H7 (cell line): ENCODE measurements at regions not wholly inside any gene's neighbourhood (a gene's known extent, or its start where the extent isn't known, plus 50 kb on each side); places are given as distances from the start of the nearest gene placed in this dataset.

Experiments used
- DNase-seq: peaks from one replicate; pipeline ENCODE4 v3.0.0; 2012
- H3K27me3 ChIP-seq: 2 replicates; pipeline ENCODE4 v1.6.0; 2011; ENCODE audit warnings: mild to moderate bottlenecking, low read length; ENCODE audit not compliant: control insufficient read depth, insufficient read depth
- H3K36me3 ChIP-seq: replicated peaks from 2 replicates; pipeline ENCODE4 v1.5.1; 2011; ENCODE audit warnings: low read length; ENCODE audit not compliant: control insufficient read depth, insufficient read depth
- H3K4me3 ChIP-seq: 2 replicates; pipeline ENCODE4 v1.5.1; 2011; ENCODE audit warnings: low read depth, mild to moderate bottlenecking, control low read depth, low read length, moderate library complexity; ENCODE audit not compliant: insufficient read depth

GRCh38 chr9:106056328-106056727, 362.0 kb downstream of the TMEM38B start:
- Histone ChIP-seq H3K4me3 (no peak overlapping the region), H3K27me3 (no peaks in the 10 kb centered on the region), H3K36me3 (no peaks in the 10 kb centered on the region)
- no peak for DNase-seq

- no peaks in the 10 kb centered on the region for H3K36me3 ChIP-seq
- H3K27me3 ChIP-seq: no peaks in the 10 kb centered on the region
- no peak for DNase-seq
- H3K4me3 ChIP-seq: no peak overlapping the region
Measured at GRCh38 chr9:106058460-106058859, 364.1 kb downstream of the TMEM38B start.

- peak; percentile 10 for DNase-seq
- Histone ChIP-seq H3K36me3 (no peaks in the 10 kb centered on the region), H3K27me3 (no peaks in the 10 kb centered on the region), H3K4me3 (no peak overlapping the region)
Measured at GRCh38 chr9:106059886-106060285, 365.5 kb downstream of the TMEM38B start.

- no peaks in the 10 kb centered on the region for H3K27me3 ChIP-seq
- no peak for DNase-seq
- no peak overlapping the region for H3K4me3 ChIP-seq
- no peaks in the 10 kb centered on the region for H3K36me3 ChIP-seq
Measured at GRCh38 chr9:106060885-106061284, 366.5 kb downstream of the TMEM38B start.

- DNase-seq: no peak
- no peaks in the 10 kb centered on the region for H3K27me3 ChIP-seq
- H3K4me3 ChIP-seq: no peak overlapping the region
- H3K36me3 ChIP-seq: no peaks in the 10 kb centered on the region
Measured at GRCh38 chr9:106062250-106062649, 367.9 kb downstream of the TMEM38B start.

GRCh38 chr9:106065136-106065535, 370.8 kb downstream of the TMEM38B start:
- Histone ChIP-seq H3K27me3 (no peaks in the 10 kb centered on the region), H3K36me3 (no peaks in the 10 kb centered on the region), H3K4me3 (no peak overlapping the region)
- DNase-seq: no peak

DNA sequence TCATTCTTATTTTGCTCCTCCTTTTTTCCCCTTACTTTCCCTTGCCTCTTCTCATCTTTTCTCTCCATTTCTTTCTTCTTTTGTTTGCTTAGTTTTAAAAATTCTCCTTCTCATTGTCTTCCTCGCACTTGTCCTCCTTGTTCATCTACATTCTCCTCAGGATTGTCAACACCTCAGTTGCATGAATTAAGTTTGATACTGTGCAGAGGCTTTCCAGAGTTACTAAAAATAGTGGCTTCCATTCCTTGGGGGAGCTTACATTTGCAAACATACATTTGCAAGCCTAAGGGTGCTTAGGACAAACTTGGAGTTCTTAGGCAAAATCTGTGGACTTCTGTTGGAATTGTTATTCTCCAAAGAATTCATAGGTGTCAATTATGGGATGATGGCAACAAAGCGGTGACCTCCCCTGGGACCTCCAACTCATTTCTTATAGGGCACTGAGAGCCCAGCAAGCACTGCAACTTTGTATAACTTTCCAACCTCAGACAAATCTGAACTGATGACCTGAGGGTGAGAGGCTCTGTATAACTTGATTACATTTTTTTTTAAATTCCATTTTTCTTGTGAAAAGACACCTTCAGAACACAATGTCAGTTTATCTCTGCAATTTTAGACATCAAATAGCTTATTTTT, 371.4 kb downstream of the TMEM38B start:
- H3K4me3 ChIP-seq: no peak overlapping the region
- no peaks in the 10 kb centered on the region for H3K27me3 ChIP-seq
- H3K36me3 ChIP-seq: no peaks in the 10 kb centered on the region
- no peak for DNase-seq

DNA sequence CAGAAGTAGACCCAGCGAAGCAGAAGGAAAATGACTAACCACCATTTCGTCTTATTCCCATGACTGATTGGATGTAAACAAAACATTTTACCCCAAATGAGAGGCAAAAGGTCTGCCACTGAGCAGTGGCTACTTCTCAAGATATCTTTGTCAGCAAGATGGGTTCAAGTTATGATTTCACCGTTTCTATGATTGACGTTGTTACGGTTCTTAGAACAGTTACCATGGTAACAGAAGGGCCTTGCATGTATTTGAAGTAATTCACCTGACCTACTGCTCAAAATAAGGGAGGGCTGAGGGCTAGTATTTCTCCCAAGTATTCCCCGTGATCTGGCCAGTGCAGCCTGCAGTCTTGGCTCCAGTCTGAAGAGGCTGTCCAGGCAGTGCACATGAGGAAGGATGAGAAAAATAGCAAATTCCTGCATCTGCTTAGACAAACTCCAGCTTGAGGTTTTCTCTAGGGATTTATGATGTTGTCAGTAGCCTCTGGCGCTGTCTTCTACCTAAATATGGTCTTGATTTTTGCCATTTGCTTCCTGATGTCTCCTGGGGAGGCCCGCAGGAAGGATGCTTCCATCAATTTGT, 372.7 kb downstream of the TMEM38B start:
- no peaks in the 10 kb centered on the region for H3K36me3 ChIP-seq
- no peak for DNase-seq
- no peak overlapping the region for H3K4me3 ChIP-seq
- no peaks in the 10 kb centered on the region for H3K27me3 ChIP-seq

DNA sequence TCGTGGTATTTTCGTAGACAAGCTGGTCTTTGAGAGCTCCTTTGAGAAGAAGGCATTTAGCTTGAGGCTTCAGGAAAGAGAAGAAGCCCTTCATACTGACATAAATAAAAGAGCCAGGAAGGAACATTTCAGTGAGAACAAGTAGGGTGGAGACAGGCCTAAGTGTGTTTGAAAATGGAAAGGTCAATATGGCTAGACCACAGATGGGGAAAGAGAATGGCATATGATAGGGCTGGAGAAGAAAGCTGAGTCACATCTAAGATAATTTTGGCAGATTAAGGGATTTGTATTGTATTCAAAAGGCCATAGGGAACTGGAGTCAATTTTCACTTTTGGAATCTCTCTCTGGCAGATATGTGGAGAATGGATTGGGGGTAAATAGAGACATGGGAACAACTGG, 374.9 kb downstream of the TMEM38B start:
- no peaks in the 10 kb centered on the region for H3K27me3 ChIP-seq
- H3K4me3 ChIP-seq: no peak overlapping the region

DNA sequence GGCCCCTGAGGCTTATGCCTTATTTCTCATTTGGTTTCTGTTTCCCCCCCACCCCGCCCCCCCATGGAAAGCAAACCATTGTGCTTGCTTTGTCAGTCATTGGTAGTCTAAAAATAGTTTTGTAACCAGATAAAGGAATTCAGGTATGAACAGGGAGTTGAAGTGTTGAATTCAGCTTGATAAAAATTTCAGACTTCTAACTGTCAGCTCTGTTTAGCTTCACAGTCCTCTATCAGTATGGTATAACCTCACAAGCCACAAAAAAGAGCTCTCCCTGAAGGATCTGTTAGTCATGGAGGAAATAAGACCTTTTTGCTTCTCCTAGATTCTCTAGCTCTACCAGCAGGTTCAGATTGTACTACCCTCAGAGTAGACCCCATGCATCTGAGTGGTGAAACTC, 378.1 kb downstream of the TMEM38B start:
- Histone ChIP-seq H3K36me3 (no peaks in the 10 kb centered on the region), H3K27me3 (no peaks in the 10 kb centered on the region), H3K4me3 (no peak overlapping the region)
- no peak for DNase-seq

More for the DNA sequence above, 374.9 kb downstream of the TMEM38B start:
- no peaks in the 10 kb centered on the region for H3K36me3 ChIP-seq
- DNase-seq: no peak

- Histone ChIP-seq H3K36me3 (no peaks in the 10 kb centered on the region), H3K4me3 (no peak overlapping the region), H3K27me3 (no peaks in the 10 kb centered on the region)
- no peak for DNase-seq
Measured at GRCh38 chr9:106074006-106074405, 379.7 kb downstream of the TMEM38B start.

DNA sequence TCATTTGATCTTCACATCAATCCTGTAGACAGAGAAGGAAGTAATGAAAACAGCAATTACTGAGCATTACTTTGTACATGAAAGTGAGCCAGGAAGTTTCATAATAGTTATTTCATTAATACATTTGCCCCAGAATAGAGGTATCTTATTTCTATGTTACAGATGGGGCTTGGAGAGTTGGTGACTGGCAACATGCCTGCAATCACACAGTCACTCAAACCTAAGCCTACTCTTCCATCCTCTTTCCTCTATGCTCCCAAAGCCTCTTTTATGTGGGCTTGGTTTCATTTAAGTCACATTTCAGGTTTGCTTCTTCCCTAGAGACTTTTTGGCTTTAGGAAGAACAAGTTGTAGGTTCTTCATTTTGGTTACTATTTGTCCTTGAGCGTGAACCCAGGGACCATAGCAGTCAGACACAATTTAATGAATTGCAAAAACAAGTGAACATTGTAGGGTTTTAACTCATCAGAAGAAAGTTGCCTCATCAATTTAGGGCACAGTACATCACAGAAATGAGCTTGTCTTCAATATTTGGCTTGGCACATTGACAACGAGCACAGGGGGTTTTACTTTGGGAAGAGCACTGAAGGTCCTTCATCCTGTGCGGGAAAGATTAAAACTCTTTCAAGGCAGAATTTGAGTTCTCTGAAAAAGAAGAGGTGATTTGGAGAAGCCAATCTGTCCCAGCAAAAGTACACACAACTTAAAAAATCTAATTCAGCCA, 381.1 kb downstream of the TMEM38B start:
- Histone ChIP-seq H3K4me3 (no peak overlapping the region), H3K36me3 (no peaks in the 10 kb centered on the region), H3K27me3 (no peaks in the 10 kb centered on the region)
- DNase-seq: no peak

DNA sequence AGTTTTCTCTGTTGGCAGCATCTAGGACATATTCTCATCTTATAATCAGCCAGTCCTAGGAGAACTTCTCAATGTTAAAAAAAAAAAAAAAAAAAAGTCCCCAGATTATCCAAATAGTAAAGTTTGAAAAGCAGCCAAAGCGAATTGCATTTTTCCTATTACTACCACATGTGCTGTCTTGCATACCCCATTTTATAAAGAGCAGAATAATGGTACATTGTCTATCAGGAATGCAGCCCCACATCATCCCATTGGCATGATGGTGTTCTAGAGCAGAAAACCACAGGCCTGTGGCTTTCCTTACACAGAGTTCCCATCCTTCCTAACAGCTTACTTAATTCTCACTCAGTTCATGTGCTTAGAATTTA, 381.6 kb downstream of the TMEM38B start:
- no peaks in the 10 kb centered on the region for H3K36me3 ChIP-seq
- no peak overlapping the region for H3K4me3 ChIP-seq
- no peak for DNase-seq
- no peaks in the 10 kb centered on the region for H3K27me3 ChIP-seq

DNA sequence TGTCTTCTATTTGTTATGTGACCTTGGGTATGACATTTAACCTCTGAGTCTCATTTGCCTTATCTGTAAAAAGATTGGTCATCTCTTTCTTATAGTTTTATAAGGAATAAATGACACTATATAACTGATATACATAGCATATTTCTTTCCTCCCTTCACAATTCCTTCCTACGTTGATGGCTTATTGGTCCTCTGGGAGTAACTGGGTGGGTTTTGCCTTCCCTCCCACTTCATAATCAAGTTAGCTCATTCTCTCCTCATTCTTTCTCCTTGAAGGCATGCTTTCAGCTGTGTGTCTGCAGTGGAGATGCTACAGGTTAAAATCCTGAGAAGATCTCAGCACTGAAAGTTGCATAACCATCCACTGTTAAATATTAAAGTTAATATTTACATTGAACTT, 382.4 kb downstream of the TMEM38B start:
- H3K27me3 ChIP-seq: no peaks in the 10 kb centered on the region
- no peak for DNase-seq
- no peaks in the 10 kb centered on the region for H3K36me3 ChIP-seq
- no peak overlapping the region for H3K4me3 ChIP-seq

DNA sequence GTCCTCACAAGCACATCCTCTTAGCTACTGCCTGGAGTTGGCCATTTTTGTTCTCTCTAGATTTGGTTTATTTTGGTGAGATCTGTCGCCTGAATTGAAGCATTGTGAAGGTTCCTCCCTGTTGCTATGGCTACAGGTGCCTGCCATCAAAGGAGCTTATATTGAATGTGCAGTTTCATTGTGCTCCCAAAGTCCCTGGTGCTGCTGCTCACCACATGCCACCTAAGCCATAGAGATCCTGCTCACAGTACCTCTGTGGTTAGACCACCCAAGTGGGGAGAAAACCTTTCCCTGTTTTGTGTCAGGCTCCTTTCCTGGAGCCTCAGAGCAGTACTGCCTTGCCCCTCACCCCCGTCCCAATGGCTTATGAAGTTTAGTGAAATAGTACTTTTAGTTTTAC, 383.4 kb downstream of the TMEM38B start:
- no peak for DNase-seq

More for the DNA sequence above, 383.4 kb downstream of the TMEM38B start:
- no peaks in the 10 kb centered on the region for H3K36me3 ChIP-seq
- no peaks in the 10 kb centered on the region for H3K27me3 ChIP-seq
- H3K4me3 ChIP-seq: no peak overlapping the region
